Breast epithelium (tissue), 3 donors: ENCODE measurements at regions not wholly inside any gene's neighbourhood (a gene's known extent, or its start where the extent isn't known, plus 50 kb on each side); places are given as distances from the start of the nearest gene placed in this dataset.

Source experiments
- CTCF ChIP-seq, 3 donors: fragments of 450-650 bp; IDR thresholded peaks; one replicate each; pipeline ENCODE4 v1.5.1; 2016 to 2017; ENCODE audit warnings: antibody characterized with exemption in 3 of 3, mild to moderate bottlenecking in 3 of 3, moderate library complexity in 3 of 3
- POLR2A ChIP-seq: fragments of 450-650 bp; IDR thresholded peaks from one replicate; pipeline ENCODE4 v1.6.1; 2016; ENCODE audit warnings: antibody characterized with exemption, mild to moderate bottlenecking, moderate library complexity
- POLR2AphosphoS5 ChIP-seq, 3 donors: sonication (generic); formaldehyde crosslinking; IDR thresholded peaks; one replicate each; pipeline ENCODE4 v1.6.1; 2017; ENCODE audit warnings: antibody characterized with exemption in 3 of 3

DNA sequence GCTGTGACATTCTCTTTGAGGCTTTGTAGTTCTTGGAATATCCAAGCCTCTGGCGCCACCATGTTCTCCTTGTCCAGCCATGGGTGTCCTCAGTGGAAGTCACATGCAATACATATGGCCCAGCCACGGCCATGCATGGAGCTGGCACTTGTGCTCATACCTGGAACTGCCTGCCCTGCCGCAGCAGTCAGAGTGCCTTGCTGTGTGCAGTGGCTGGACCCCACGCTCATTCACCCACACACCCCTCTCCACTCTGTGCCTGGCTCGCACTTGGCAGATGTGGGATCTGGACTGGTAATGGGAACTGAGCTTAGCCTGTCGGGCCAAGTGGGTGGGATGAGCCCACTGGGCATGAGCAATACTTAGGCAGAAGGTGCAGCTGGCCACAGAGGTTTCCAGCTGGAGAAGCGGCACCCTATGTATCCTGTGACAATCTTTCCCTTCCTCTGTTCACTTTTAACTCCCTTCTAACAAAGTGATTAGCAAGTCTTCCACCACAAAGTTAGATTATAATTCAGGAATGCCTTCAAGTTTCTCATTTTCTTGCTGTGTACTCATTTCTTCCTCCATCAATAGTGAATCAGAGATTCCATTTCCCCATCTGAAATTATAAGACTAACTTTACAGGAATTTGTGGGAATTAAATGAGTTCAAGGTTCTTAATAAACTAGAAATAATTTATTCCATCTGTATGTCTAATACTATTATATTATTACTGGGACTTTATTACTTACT, 351.6 kb upstream of the NCAM2 start:
- TF ChIP-seq CTCF (IDR thresholded peaks at IDR 0.05) (no peak), POLR2AphosphoS5 (IDR thresholded peaks at IDR 0.05) (no peak), POLR2A (no peak)
